HCT116 (cell line): ENCODE measurements at regions not wholly inside any gene's neighbourhood (a gene's known extent, or its start where the extent isn't known, plus 50 kb on each side); places are given as distances from the start of the nearest gene placed in this dataset.
A peak's percentile ranks its signal among the peaks of the same experiment; 100 is the strongest.

Experiments
- ATAC-seq: fragments of 200-7000 bp; cut with Tn5 transposase; 2 replicates; pipeline ENCODE4 v1.9.1; 2020; ENCODE audit warnings: mild to moderate bottlenecking, moderate library complexity
- BruUV-seq: library from RNA; stranded (reverse); fragments of 400-500 nt; replicated peaks from 2 replicates; lab custom pipeline; 2021; lab: Mats Ljungman, UMichigan
- CTCF ChIA-PET: fragments of 300-600 bp; sonication (Branson Sonifier 250); formaldehyde crosslinking; loops from one replicate; lab custom pipeline; 2021; ENCODE audit warnings: antibody characterized with exemption; lab: Charles Lee
- POLR2A ChIA-PET: fragments of 300-600, 350-600 bp; sonication (Branson Sonifier 250); formaldehyde crosslinking; loops from one replicate; lab custom pipeline; 2021; ENCODE audit warnings: antibody characterized with exemption; lab: Charles Lee
- RAD21 ChIA-PET, 2 experiments: fragments of 300-600 bp; sonication (Branson Sonifier 250); formaldehyde crosslinking; loops; one replicate each; lab custom pipeline; 2023; ENCODE audit warnings: low total read pairs in 2 of 2; ENCODE audit not compliant: uncharacterized antibody in 2 of 2, unreplicated experiment in 2 of 2, low non-redundant PET in 1 of 2; lab: Charles Lee
- DNase-seq: peaks from one replicate; pipeline ENCODE4 v3.0.0-alpha.2; 2010; ENCODE audit warnings: low read depth, low spot score
- H2AFZ ChIP-seq: fragments of 200-600 bp; shearing (Covaris generic), sonication (generic); 2 replicates; pipeline ENCODE4 v1.6.1; 2017; ENCODE audit warnings: low read depth, mixed run types, mixed read lengths, antibody characterized with exemption, low read length; ENCODE audit not compliant: poor library complexity, severe bottlenecking
- H3K27ac ChIP-seq: 2 replicates; pipeline ENCODE4 v1.5.1; 2012; ENCODE audit warnings: low read depth, low read length
- H3K27me3 ChIP-seq: fragments of 200-600 bp; sonication (generic); 2 replicates; pipeline ENCODE4 v1.6.1; 2016; ENCODE audit warnings: mixed run types, low read length, mixed read lengths; ENCODE audit not compliant: insufficient read depth
- H3K36me3 ChIP-seq, 2 experiments: fragments of 200-500 bp in 1 of 2; fragments of 200-600 bp in 1 of 2; sonication (Bioruptor generic) in 1 of 2; sonication (generic) in 1 of 2; 2 replicates each; pipeline versions ENCODE4 v1.5.1 to v1.6.1; 2014 to 2016; ENCODE audit warnings: low read length in 2 of 2, inconsistent platforms in 1 of 2, mixed read lengths in 1 of 2, mixed run types in 1 of 2; ENCODE audit not compliant: insufficient read depth in 2 of 2, control insufficient read depth in 1 of 2
- H3K4me1 ChIP-seq, 2 experiments: fragments of 200-600 bp in 1 of 2; sonication (generic) in 1 of 2; 2 replicates each; pipeline versions ENCODE4 v1.5.1 to v1.6.1; 2012 to 2017; ENCODE audit warnings: low read length in 2 of 2, inconsistent platforms in 1 of 2, mild to moderate bottlenecking in 1 of 2, mixed read lengths in 1 of 2, mixed run types in 1 of 2, moderate library complexity in 1 of 2; ENCODE audit not compliant: insufficient read depth in 2 of 2, control insufficient read depth in 1 of 2
- H3K4me2 ChIP-seq: fragments of 200-600 bp; sonication (generic); 2 replicates; pipeline ENCODE4 v1.6.1; 2017; ENCODE audit warnings: mixed run types, low read length, mixed read lengths
- H3K4me3 ChIP-seq, 2 experiments: fragments of 200-600 bp in 1 of 2; sonication (generic) in 1 of 2; replicated peaks in 1 of 2; 2 replicates each; pipeline ENCODE4 v1.5.1; 2011 to 2016; ENCODE audit warnings: low read length in 2 of 2, control low read depth in 1 of 2, low read depth in 1 of 2, mild to moderate bottlenecking in 1 of 2, mixed read lengths in 1 of 2, mixed run types in 1 of 2
- H3K79me2 ChIP-seq: fragments of 200-600 bp; sonication (generic); 2 replicates; pipeline ENCODE4 v1.6.1; 2017; ENCODE audit warnings: mild to moderate bottlenecking, mixed run types, low read length, moderate library complexity, mixed read lengths; ENCODE audit not compliant: insufficient read depth
- H3K9ac ChIP-seq: fragments of 200-600 bp; sonication (generic); 2 replicates; pipeline ENCODE4 v1.6.1; 2016; ENCODE audit warnings: low read length, mixed read lengths
- H3K9me2 ChIP-seq: fragments of 200-600 bp; sonication (generic), shearing (Covaris generic); 2 replicates; pipeline ENCODE4 v1.6.1; 2017; ENCODE audit warnings: mixed run types, mild to moderate bottlenecking, moderate library complexity; ENCODE audit not compliant: insufficient read depth
- H3K9me3 ChIP-seq, 2 experiments: fragments of 200-500 bp in 1 of 2; fragments of 200-600 bp in 1 of 2; sonication (Bioruptor generic) in 1 of 2; sonication (generic) in 1 of 2; 2 replicates each; pipeline ENCODE4 v1.6.1; 2014 to 2017; ENCODE audit warnings: low read length in 2 of 2, mixed read lengths in 2 of 2, inconsistent platforms in 1 of 2, low read depth in 1 of 2, mild to moderate bottlenecking in 1 of 2, mixed run types in 1 of 2, moderate library complexity in 1 of 2; ENCODE audit not compliant: control insufficient read depth in 1 of 2, insufficient read depth in 1 of 2
- H4K20me1 ChIP-seq: fragments of 200-600 bp; sonication (generic), shearing (Covaris generic); 2 replicates; pipeline ENCODE4 v1.6.1; 2017; ENCODE audit warnings: mixed run types, mild to moderate bottlenecking, moderate library complexity; ENCODE audit not compliant: insufficient read depth
- CEBPB ChIP-seq: IDR thresholded peaks from 2 replicates; pipeline ENCODE4 v1.6.1; 2012; ENCODE audit warnings: low read depth
- EGR1 ChIP-seq: IDR thresholded peaks from 2 replicates; pipeline ENCODE4 v1.6.1; 2012; ENCODE audit warnings: low read depth
- ELF1 ChIP-seq: IDR thresholded peaks from 2 replicates; pipeline ENCODE4 v1.6.1; 2012; ENCODE audit warnings: low read depth, borderline replicate concordance
- EZH2 ChIP-seq: fragments of 200-600 bp; sonication (generic); IDR thresholded peaks from 2 replicates; pipeline ENCODE4 v1.6.1; 2017; ENCODE audit warnings: antibody characterized with exemption, mixed run types
- JUND ChIP-seq: IDR thresholded peaks from 2 replicates; pipeline ENCODE4 v1.6.1; 2012
- POLR2AphosphoS5 ChIP-seq: IDR thresholded peaks from 2 replicates; pipeline ENCODE4 v1.6.1; 2011; ENCODE audit warnings: mild to moderate bottlenecking, low read depth, low read length, moderate library complexity
- RAD21 ChIP-seq: IDR thresholded peaks from 2 replicates; pipeline ENCODE4 v1.6.1; 2012; ENCODE audit warnings: low read depth, mild to moderate bottlenecking
- SP1 ChIP-seq: IDR thresholded peaks from 2 replicates; pipeline ENCODE4 v1.6.1; 2012; ENCODE audit warnings: low read depth
- ZNF274 ChIP-seq: fragments of 200-500 bp; sonication (Bioruptor generic); IDR thresholded peaks from 2 replicates; pipeline ENCODE4 v1.6.1; 2014; ENCODE audit warnings: mild to moderate bottlenecking, low read depth, low read length, inconsistent platforms
- intact Hi-C: fragments of 100-400 bp; cut with micrococcal nuclease; formaldehyde crosslinking; loops from 2 replicates; pipeline ENCODE4 v1.10.0; 2022
- TF ChIP-seq, protein P1 (sequence below): IDR thresholded peaks from 2 replicates; pipeline ENCODE4 v1.6.1; 2012; ENCODE audit warnings: low read depth
- TF ChIP-seq, protein P2 (sequence below): IDR thresholded peaks from 2 replicates; pipeline ENCODE4 v1.6.1; 2011; ENCODE audit warnings: mild to moderate bottlenecking, low read length, moderate library complexity; ENCODE audit not compliant: insufficient replicate concordance; ENCODE audit errors: extremely low read depth
- TF ChIP-seq, protein P3 (sequence below), 3 experiments: fragments of 200-600 bp in 1 of 3; sonication (generic) in 1 of 3; IDR thresholded peaks in 2 of 3; conservative IDR thresholded peaks in 1 of 3; 2 replicates each; pipeline ENCODE4 v1.5.1; 2012 to 2017; ENCODE audit warnings: low read depth in 2 of 3, low read length in 2 of 3, antibody characterized with exemption in 1 of 3, borderline replicate concordance in 1 of 3, control low read depth in 1 of 3, mild to moderate bottlenecking in 1 of 3, mixed read lengths in 1 of 3, mixed run types in 1 of 3, moderate library complexity in 1 of 3; ENCODE audit not compliant: insufficient read depth in 1 of 3

DNA sequence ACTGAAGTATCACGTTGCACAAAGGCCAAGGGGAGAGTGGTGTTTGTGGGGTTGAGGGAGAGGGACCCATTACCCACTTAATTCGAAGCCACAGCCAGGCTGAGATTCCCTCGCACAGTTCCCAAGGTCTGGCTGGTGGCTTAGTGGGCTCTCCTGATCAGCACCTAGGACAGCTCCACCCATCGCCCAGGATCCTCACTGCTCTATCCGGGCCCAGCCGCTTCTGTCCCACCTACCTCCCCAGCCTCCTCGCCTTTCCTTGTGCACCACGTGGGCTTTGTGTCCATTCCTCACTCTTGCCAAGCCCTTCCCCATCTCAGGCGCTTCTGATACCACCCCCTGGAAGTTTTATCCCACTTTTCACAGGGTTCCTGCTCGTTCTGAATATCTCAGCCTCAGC lies 163.5 kb downstream of the CCT6B start:
- Histone ChIP-seq H3K4me2 (no peak overlapping the region), H3K4me3 (no peak overlapping the region), H2AFZ (no peak overlapping the region), H3K9ac (no peak overlapping the region), H3K27me3 (peaks cover 42% of the 10 kb centered on the region), H3K4me1 (no peaks in the 10 kb centered on the region), H3K79me2 (no peaks in the 10 kb centered on the region), H3K9me3 (peaks cover 0 to 4% of the 10 kb centered on the region in 2 experiments; a peak in 1 of 4 replicates), H3K27ac (no peak overlapping the region), H3K9me2 (no peaks in the 10 kb centered on the region), H4K20me1 (no peaks in the 10 kb centered on the region), H3K36me3 (no peaks in the 10 kb centered on the region)
- CTCF ChIA-PET = no interaction called here
- RAD21 ChIA-PET = no interaction called here
- no peak for DNase-seq
- ATAC-seq = 0 out of 2 replicates have a peak, but pooled peaks have one; percentile 52
- POLR2A ChIA-PET = no interaction called here
- TF ChIP-seq, protein P1, sequence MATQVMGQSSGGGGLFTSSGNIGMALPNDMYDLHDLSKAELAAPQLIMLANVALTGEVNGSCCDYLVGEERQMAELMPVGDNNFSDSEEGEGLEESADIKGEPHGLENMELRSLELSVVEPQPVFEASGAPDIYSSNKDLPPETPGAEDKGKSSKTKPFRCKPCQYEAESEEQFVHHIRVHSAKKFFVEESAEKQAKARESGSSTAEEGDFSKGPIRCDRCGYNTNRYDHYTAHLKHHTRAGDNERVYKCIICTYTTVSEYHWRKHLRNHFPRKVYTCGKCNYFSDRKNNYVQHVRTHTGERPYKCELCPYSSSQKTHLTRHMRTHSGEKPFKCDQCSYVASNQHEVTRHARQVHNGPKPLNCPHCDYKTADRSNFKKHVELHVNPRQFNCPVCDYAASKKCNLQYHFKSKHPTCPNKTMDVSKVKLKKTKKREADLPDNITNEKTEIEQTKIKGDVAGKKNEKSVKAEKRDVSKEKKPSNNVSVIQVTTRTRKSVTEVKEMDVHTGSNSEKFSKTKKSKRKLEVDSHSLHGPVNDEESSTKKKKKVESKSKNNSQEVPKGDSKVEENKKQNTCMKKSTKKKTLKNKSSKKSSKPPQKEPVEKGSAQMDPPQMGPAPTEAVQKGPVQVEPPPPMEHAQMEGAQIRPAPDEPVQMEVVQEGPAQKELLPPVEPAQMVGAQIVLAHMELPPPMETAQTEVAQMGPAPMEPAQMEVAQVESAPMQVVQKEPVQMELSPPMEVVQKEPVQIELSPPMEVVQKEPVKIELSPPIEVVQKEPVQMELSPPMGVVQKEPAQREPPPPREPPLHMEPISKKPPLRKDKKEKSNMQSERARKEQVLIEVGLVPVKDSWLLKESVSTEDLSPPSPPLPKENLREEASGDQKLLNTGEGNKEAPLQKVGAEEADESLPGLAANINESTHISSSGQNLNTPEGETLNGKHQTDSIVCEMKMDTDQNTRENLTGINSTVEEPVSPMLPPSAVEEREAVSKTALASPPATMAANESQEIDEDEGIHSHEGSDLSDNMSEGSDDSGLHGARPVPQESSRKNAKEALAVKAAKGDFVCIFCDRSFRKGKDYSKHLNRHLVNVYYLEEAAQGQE = peak; percentile 80
- no peak for TF ChIP-seq POLR2AphosphoS5
- TF ChIP-seq CEBPB = no peak
- no TSS peak for BruUV-seq
- intact Hi-C loops = loop anchor here (10.0 kb wide), 1 partner anchor 103 kb away; no protein-coding TSS in a partner anchor

DNA sequence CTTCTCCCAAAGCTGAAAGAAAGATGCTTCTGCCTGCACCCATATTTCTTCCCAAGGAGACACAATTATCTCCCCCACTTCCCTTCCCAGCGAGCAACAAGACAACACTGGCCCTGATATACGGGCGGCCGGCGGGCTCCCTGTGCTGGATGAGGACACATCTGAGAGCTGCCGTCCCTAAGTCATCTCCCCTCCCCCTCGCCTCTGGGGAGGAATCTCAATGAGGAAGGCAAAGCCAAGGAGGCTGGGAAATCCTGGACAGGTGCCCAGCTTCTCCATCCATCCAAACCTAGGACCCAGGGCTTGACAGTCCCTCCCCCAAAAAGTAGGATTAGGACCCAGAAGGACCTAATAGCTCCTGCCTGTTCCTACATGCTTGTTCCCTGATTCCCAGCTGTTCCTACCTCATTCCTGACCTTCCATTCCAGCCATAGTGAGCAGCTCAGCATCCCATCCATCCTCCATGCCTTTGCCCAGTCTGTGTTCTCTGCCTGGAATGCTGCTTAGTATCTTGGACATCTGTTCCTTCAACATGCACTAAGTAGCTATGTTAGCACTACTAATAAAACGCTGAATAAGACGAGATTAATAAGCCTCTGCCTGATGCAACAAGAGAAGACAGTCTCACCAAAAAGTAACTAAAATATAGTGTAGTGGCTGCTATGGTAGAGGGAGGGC lies 167.9 kb downstream of the CCT6B start:
- no peaks in the 10 kb centered on the region for H3K79me2 ChIP-seq
- POLR2A ChIA-PET = no interaction called here
- CTCF ChIA-PET = no interaction called here
- no peak overlapping the region for H3K4me2 ChIP-seq
- no peaks in the 10 kb centered on the region for H4K20me1 ChIP-seq
- no peaks in the 10 kb centered on the region for H3K36me3 ChIP-seq
- DNase-seq (no peak), ATAC-seq (no peak)
- intact Hi-C loops = loop anchor here (10.0 kb wide), 1 partner anchor 99 kb away; no protein-coding TSS in a partner anchor
- no peaks in the 10 kb centered on the region for H3K9me2 ChIP-seq
- H3K4me3 ChIP-seq = no peak overlapping the region
- peaks cover 31% of the 10 kb centered on the region for H3K27me3 ChIP-seq
- no peak overlapping the region for H2AFZ ChIP-seq
- RAD21 ChIA-PET = no interaction called here
- no peak overlapping the region for H3K27ac ChIP-seq
- no TSS peak for BruUV-seq
- no peak overlapping the region for H3K9ac ChIP-seq
- H3K9me3 ChIP-seq = no peaks in the 10 kb centered on the region
- H3K4me1 ChIP-seq = no peaks in the 10 kb centered on the region
- TF ChIP-seq EZH2 (no peak), ZNF274 (no peak), ELF1 (no peak), SP1 (no peak), JUND (no peak), POLR2AphosphoS5 (no peak), RAD21 (no peak), EGR1 (no peak)
- TF ChIP-seq, protein P2, sequence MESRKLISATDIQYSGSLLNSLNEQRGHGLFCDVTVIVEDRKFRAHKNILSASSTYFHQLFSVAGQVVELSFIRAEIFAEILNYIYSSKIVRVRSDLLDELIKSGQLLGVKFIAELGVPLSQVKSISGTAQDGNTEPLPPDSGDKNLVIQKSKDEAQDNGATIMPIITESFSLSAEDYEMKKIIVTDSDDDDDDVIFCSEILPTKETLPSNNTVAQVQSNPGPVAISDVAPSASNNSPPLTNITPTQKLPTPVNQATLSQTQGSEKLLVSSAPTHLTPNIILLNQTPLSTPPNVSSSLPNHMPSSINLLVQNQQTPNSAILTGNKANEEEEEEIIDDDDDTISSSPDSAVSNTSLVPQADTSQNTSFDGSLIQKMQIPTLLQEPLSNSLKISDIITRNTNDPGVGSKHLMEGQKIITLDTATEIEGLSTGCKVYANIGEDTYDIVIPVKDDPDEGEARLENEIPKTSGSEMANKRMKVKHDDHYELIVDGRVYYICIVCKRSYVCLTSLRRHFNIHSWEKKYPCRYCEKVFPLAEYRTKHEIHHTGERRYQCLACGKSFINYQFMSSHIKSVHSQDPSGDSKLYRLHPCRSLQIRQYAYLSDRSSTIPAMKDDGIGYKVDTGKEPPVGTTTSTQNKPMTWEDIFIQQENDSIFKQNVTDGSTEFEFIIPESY = no peak
- TF ChIP-seq, protein P3, sequence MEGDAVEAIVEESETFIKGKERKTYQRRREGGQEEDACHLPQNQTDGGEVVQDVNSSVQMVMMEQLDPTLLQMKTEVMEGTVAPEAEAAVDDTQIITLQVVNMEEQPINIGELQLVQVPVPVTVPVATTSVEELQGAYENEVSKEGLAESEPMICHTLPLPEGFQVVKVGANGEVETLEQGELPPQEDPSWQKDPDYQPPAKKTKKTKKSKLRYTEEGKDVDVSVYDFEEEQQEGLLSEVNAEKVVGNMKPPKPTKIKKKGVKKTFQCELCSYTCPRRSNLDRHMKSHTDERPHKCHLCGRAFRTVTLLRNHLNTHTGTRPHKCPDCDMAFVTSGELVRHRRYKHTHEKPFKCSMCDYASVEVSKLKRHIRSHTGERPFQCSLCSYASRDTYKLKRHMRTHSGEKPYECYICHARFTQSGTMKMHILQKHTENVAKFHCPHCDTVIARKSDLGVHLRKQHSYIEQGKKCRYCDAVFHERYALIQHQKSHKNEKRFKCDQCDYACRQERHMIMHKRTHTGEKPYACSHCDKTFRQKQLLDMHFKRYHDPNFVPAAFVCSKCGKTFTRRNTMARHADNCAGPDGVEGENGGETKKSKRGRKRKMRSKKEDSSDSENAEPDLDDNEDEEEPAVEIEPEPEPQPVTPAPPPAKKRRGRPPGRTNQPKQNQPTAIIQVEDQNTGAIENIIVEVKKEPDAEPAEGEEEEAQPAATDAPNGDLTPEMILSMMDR (IDR thresholded peaks at IDR 0.05 in 2 of 3, conservative IDR thresholded peaks at IDR 0.05 in 1 of 3; ENCODE audit: borderline replicate concordance in 1 of 3, insufficient read depth in 1 of 3, low read depth in 2 of 3, low read length in 2 of 3) = no peak
